Esophagus squamous epithelium (tissue), 5 donors: ENCODE measurements at regions not wholly inside any gene's neighbourhood (a gene's known extent, or its start where the extent isn't known, plus 50 kb on each side); places are given as distances from the start of the nearest gene placed in this dataset.

ENCODE experiments used
- DNase-seq: peaks from one replicate; lab custom pipeline; 2025; lab: John Stamatoyannopoulos, UW
- H3K27ac ChIP-seq, 4 donors: fragments of 200-600 bp; sonication (generic); one replicate each; pipeline ENCODE4 v1.5.1; 2016 to 2019; ENCODE audit warnings: mild to moderate bottlenecking in 1 of 4
- H3K27me3 ChIP-seq, 4 donors: fragments of 200-600 bp; sonication (generic); 1 replicate in 3 of 4; 2 replicates in 1 of 4; pipeline versions ENCODE4 v1.5.1 to v1.6.0; 2017 to 2021; ENCODE audit warnings: antibody characterized with exemption in 1 of 4
- H3K36me3 ChIP-seq, 3 donors: fragments of 200-600 bp; sonication (generic); one replicate each; pipeline ENCODE4 v1.5.1; 2016 to 2019
- H3K4me1 ChIP-seq, 3 donors: fragments of 200-600 bp; sonication (generic); one replicate each; pipeline ENCODE4 v1.5.1; 2017 to 2019
- H3K4me3 ChIP-seq, 4 donors: fragments of 200-600 bp; sonication (generic); 1 replicate in 3 of 4; 2 replicates in 1 of 4; pipeline ENCODE4 v1.5.1; 2016 to 2019; ENCODE audit warnings: mild to moderate bottlenecking in 2 of 4, moderate library complexity in 1 of 4
- H3K9me3 ChIP-seq, 3 donors: fragments of 200-600 bp; sonication (generic); one replicate each; pipeline ENCODE4 v1.5.1; 2016 to 2019
- CTCF ChIP-seq, 6 experiments: fragments of 450-650 bp in 4 of 6; fragments of 200-600 bp in 2 of 6; sonication (generic) in 2 of 6; IDR thresholded peaks; one replicate each; pipeline ENCODE4 v1.5.1; 2016 to 2019; ENCODE audit warnings: antibody characterized with exemption in 6 of 6, mild to moderate bottlenecking in 4 of 6, moderate library complexity in 4 of 6
- POLR2A ChIP-seq, 4 donors: fragments of 450-650 bp; IDR thresholded peaks; one replicate each; pipeline ENCODE4 v1.6.1; 2017; ENCODE audit warnings: antibody characterized with exemption in 4 of 4, mild to moderate bottlenecking in 4 of 4, moderate library complexity in 3 of 4
- WGBS, 2 donors: methylation state at CpG; one replicate each; pipeline ENCODE4 v1.1.5; 2018; 5-methylcytosine and 5-hydroxymethylcytosine counted together
- intact Hi-C: fragments of 100-400 bp; cut with DNase I; formaldehyde crosslinking; loops from one replicate; pipeline ENCODE4 v1.15.0; 2022
- donor health status: DM: yes; HTN: yes; CAD: no.

- H3K9me3 ChIP-seq = peaks cover 0 to 3% (median 0%) of the 10 kb centered on the region in 3 donors
These were observed 85.8 kb upstream of the RBMS3 start for GRCh38 chr3:29195056-29195455.

GRCh38 chr3:29201604-29202003 is 79.3 kb upstream of the RBMS3 start:
- no peaks in the 10 kb centered on the region for H3K36me3 ChIP-seq
- intact Hi-C loops = no loop called here
- WGBS, 2 donors = 36 to 44% methylated on average over 1 of the region's 1 CpG
- no peaks in the 10 kb centered on the region for H3K4me1 ChIP-seq
- no peak overlapping the region for H3K27ac ChIP-seq
- H3K9me3 ChIP-seq = no peaks in the 10 kb centered on the region
- no peak for DNase-seq
- H3K4me3 ChIP-seq = no peak overlapping the region
- TF ChIP-seq CTCF (IDR thresholded peaks at IDR 0.05) (no peak), POLR2A (IDR thresholded peaks at IDR 0.05) (no peak)
- H3K27me3 ChIP-seq = no peaks in the 10 kb centered on the region

More at GRCh38 chr3:29195056-29195455, 85.8 kb upstream of the RBMS3 start:
- Histone ChIP-seq H3K27ac (no peak overlapping the region), H3K4me3 (no peak overlapping the region), H3K4me1 (no peaks in the 10 kb centered on the region), H3K36me3 (no peaks in the 10 kb centered on the region), H3K27me3 (no peaks in the 10 kb centered on the region)
- DNase-seq = no peak
- intact Hi-C loops = no loop called here
- 31 to 51% methylated on average over 3 of the region's 3 CpGs for WGBS, 2 donors
- TF ChIP-seq POLR2A (IDR thresholded peaks at IDR 0.05) = no peak
- no peak for TF ChIP-seq CTCF (IDR thresholded peaks at IDR 0.05)

- DNase-seq = no peak
- intact Hi-C loops = no loop called here
- no peak for TF ChIP-seq POLR2A (IDR thresholded peaks at IDR 0.05)
- TF ChIP-seq CTCF (IDR thresholded peaks at IDR 0.05) = no peak
- H3K9me3 ChIP-seq = no peaks in the 10 kb centered on the region
- 66 to 81% methylated on average over 4 of the region's 4 CpGs for WGBS, 2 donors
- H3K4me3 ChIP-seq = no peak overlapping the region
- no peaks in the 10 kb centered on the region for H3K36me3 ChIP-seq
- H3K27me3 ChIP-seq = no peaks in the 10 kb centered on the region
- no peak overlapping the region for H3K27ac ChIP-seq
- H3K4me1 ChIP-seq = no peaks in the 10 kb centered on the region
These were observed 78.5 kb upstream of the RBMS3 start for GRCh38 chr3:29202378-29202777.

GRCh38 chr3:29203851-29204250 is 77.0 kb upstream of the RBMS3 start:
- no peak for TF ChIP-seq CTCF (IDR thresholded peaks at IDR 0.05)
- TF ChIP-seq POLR2A (IDR thresholded peaks at IDR 0.05) = no peak
- intact Hi-C loops = no loop called here
- Histone ChIP-seq H3K27ac (no peak overlapping the region), H3K36me3 (no peaks in the 10 kb centered on the region), H3K4me3 (no peak overlapping the region), H3K9me3 (no peaks in the 10 kb centered on the region), H3K27me3 (no peaks in the 10 kb centered on the region), H3K4me1 (no peaks in the 10 kb centered on the region)
- 67 to 89% methylated on average over 1 of the region's 1 CpG for WGBS, 2 donors
- DNase-seq = no peak

- DNase-seq = no peak
- 83 to 88% methylated on average over 1 of the region's 1 CpG for WGBS, 2 donors
- TF ChIP-seq CTCF (IDR thresholded peaks at IDR 0.05) = no peak
- TF ChIP-seq POLR2A (IDR thresholded peaks at IDR 0.05) = no peak
These were observed 73.4 kb upstream of the RBMS3 start for GRCh38 chr3:29207427-29207826.

More at GRCh38 chr3:29207427-29207826, 73.4 kb upstream of the RBMS3 start:
- H3K9me3 ChIP-seq = no peaks in the 10 kb centered on the region
- no peak overlapping the region for H3K4me3 ChIP-seq
- no peaks in the 10 kb centered on the region for H3K4me1 ChIP-seq
- H3K27ac ChIP-seq = no peak overlapping the region
- no peaks in the 10 kb centered on the region for H3K36me3 ChIP-seq
- H3K27me3 ChIP-seq = no peaks in the 10 kb centered on the region
- intact Hi-C loops = no loop called here
